ENCODE measurements at regions not wholly inside any gene's neighbourhood (a gene's known extent, or its start where the extent isn't known, plus 50 kb on each side); places are given as distances from the start of the nearest gene placed in this dataset.

- DNase-seq (ENCODE audit: low read depth, low spot score), result no peak
Observed at GRCh38 chr6:134532694-134533624, 215.0 kb upstream of the SGK1 start.

- DNase-seq (ENCODE audit: low read depth, low spot score), result no peak
Observed at GRCh38 chr6:134531611-134532010, 213.7 kb upstream of the SGK1 start.

DNA sequence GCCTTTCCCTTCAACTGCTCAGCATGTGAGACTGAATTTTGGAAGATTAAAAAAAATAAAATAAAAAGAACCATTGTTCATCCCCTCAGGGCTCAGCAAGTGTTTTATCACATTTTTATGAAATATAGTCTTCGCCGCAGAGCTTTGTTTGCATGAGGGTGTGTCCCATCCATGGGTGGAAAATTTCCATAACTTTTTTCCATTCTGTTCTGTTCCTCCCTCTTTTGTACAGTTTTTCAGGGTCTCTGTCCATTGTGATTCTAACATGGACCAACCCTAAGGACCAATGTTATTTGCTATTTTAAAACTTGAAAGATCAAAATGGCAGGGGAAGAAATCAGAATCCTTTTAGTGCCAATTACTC lies 213.3 kb upstream of the SGK1 start:
- DNase-seq (ENCODE audit: low read depth, low spot score), result no peak

DNA sequence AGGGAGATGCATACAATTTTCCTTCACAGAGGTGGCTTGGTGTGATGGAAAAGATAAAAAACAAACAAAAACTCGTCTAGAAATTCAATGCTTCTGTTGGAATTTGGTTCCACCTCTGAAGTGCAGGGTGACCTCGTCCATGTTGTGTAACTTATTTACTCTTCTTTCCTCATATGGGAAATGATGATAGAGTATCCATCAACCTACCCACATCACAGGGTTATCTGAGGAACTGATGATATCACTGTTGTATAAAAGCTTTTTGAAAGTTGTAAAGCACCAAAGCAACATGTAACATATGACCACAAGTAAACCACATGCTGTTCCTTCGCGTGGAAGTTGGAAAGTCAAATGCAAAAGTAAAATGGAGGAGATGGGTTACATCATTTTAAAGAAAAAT lies 212.0 kb upstream of the SGK1 start:
- DNase-seq (ENCODE audit: low read depth, low spot score), result no peak

DNA sequence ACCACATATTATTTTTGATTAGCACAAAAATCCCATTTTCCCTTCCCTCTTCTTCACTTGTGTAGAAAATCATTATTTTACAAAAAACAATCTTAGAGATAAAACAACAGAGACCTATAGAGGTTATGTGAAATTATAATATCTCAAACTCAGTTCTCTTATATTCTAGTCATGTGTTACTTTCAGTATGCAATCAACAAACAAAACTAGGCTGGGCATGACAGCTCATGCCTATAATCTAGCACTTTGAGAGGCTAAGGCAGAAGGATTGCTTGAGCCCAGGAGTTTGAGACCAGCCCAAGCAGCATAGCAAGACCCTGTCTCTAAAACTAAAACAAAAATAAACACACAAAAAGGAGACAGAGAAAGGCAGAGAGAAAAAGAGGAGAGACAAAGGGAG lies 211.4 kb upstream of the SGK1 start:
- no peak for DNase-seq (ENCODE audit: low read depth, low spot score)

GRCh38 chr6:134527108-134527787 lies 209.3 kb upstream of the SGK1 start:
- no peak for DNase-seq (ENCODE audit: low read depth, low spot score)

DNA sequence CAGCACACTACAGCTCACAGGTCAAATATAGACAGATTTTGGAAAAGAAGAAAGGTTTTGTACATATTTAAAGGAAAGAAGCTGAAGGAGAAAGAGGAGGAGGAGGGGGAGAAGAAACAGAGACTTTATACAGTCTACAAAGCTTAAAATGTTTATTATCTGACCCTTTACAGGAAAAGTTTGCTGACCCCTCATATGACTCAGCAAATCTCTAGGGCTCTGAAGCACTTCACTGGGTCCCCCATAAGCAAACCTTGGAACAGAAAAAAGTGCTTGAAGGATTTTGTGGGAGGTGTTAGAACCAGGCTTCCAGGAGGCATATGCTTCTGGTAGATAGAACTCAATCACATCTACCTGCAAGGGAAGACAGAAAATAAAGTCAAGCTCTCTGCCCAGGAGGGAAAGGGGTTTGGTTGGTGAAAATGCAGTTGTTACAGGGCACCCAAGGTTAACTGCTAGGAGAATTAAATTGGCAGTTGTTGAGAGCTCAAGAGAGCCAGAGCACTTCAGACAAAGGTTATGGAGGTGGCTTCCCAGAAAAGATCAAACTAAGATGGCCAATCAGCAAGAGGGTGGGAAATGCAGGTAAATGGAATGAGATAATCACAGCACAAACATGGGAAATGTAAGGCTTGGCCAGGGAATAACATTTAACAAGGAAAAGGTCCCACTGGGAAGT lies 207.4 kb upstream of the SGK1 start:
- no peak for DNase-seq (ENCODE audit: low read depth, low spot score)

DNA sequence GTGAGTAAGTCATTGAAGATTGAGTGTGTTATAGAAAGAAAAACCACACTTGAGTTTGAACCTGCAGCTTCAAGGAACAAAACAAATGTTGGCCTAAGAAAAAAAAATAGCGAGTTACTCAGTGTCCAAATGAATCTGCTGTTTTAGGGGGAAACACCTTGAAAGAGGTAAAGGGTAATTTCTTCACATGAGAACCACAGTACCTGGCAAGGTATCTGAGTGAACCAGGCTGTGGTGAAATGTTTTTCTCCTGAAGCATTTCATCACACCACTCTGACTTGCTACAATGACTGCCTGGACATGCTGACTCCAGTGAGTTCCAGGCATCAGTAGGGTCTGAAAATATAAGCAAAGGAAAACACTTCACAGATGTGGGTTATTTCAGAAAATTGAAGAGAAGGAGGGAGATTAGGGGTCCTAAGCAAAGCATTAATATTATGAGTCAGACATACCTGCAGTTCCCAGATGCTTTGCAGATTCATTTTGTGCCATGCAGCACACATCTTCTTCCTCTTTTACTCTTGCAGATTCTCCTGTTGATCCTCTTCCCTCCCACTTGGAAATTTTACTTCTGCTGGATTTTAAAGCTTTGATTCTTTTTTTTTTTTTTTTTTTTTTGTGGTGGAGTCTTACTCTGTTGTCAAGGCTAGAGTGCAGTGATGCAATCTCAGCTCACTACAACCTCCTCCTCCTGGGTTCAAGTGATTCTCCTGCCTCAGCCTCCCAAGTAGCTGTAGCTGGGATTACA lies 206.2 kb upstream of the SGK1 start:
- no peak for DNase-seq (ENCODE audit: low read depth, low spot score)

GRCh38 chr6:134523051-134523450 lies 205.1 kb upstream of the SGK1 start:
- no peak for DNase-seq (ENCODE audit: low read depth, low spot score)

DNA sequence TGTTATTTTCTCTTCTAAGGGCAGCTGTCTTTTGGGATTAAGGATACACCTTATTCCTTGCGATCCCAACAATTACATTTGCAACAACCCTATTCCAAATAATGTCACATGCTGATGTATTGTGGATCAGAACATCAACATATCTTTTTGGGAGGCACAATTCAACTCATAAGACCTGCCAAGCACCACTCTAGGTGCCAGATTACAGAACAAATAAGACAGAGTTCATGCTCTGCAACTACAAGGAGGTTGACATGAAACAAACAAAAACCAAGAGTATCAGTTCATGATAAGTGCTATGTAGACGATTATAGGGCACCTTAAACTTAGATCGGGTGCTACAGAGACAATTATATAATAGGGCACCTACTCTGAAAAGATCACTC lies 203.2 kb upstream of the SGK1 start:
- no peak for DNase-seq (ENCODE audit: low read depth, low spot score)

DNA sequence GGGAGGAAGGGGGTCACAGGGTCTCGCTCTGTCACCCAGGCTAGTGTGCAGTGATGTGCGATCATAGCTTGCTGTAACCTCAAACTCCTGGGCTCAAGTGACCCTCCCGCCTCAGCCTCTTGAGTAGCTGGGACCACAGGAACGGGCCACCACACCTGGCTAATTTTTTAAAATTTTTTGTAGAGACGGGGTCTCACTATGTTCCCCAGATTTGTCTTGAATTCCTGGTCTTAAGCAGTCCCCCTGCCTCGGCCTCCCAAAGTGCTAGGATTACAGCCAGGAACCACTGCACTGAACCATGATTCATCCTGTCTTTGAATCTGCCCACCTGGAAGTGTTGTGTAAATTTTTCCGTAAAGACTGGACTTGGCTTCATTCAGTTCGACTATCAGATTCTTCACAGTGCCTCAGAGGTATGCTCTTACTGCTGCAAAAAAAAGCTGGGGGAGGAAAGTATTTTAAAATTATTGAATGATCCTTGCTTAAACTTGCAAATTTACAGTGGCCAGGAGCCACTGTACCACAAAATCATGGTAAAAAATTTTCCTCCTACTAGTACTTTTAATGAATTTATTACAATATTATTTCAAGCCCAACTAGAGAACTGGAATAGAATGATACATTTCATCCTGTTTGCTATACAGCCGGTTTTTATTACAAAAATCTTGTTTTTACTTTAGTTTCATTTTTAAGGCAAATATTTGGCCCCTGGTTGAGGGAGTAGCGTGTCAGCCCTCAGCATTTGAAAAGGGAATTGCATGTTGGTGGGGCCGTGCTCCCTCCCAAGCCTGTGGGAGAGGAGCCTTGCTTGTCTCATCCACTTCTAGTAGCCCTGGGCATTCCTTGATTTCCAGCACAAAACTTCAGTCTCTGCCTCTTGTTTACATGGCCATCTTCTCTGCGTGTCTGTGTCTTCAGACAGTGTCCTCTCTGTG lies 202.5 kb upstream of the SGK1 start:
- no peak for DNase-seq (ENCODE audit: low read depth, low spot score)

DNA sequence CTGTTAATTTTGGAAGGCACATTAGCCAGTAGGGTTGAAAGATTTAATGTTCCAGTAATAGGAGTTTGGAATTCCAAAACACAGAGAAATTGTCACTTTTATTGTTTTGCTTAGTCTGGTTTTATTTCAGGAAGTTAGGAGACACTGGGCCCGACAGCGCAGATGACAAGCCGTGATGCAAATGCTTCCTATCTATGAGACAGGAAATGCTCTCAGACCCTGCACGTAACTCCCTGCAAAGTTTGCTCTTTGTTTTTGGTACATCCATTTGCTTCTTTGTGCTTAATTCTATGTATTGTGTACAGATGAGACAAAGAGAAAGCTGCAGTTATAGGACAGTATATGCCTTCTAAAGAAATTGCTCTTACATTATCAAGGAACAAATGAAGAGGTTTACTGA lies 201.6 kb upstream of the SGK1 start:
- peak; percentile 44 for DNase-seq (ENCODE audit: low read depth, low spot score)

DNA sequence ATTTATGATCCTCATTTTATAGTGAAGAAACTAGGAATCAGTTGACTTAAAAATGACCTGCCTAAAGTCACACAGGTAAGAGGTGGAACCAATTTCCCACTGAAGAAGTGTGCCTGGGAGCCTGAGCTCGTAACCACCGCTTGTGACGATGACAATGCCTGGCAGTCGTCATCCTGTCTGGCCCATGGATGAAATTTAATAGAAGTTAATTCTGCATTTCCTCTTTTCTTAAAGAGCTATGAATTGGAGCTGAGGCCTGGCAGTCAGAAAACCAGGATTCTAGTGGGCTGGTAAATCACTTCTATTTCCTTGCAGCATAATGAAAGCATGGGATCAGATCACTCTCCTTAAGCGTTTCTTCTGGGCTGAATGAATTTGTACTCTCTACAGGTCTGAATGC lies 200.0 kb upstream of the SGK1 start:
- DNase-seq (ENCODE audit: low read depth, low spot score), result no peak

DNA sequence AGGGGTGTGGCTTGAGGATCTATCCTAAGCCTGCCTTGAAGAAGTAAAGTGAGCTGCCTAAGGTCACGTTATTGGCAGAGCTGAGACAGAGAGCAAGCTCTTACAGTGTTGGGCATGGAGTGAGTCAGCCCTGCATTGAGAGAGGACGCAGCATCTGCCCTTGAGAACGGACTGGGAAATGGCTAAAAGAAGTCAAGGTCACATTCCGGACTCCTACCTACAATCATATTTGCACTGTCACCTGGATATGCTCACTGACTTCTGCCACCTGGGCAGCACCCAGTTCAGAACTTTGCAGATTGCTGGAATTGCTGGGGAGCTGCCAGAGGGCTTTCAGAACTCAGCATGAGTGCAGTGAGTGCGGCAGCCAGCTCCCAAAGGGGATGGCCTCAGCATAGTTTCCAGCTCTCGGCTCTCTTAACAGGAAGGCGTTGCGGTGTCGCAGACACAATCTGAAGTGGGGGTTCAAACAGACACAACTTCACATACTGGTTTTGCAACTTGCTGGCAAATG lies 199.3 kb upstream of the SGK1 start:
- DNase-seq (ENCODE audit: low read depth, low spot score), result peak; percentile 30

DNA sequence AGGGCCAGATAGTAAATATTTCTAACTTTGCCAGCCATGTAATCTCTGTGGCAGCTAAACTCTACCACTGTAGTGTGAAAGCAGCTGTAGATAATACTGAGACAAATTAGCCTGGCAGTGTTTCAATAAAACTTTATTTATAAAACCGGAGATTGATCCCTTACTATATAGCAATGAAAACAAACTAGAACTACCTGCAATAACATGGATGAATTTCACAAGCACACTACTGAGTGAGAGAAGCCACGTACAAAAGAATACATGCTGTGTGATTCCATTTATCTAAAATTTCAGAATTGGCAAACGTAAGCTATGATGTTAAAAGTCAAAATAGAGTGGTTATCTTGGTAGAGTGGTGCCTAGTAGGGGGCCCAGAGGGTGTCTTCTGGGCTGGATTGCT lies 198.7 kb upstream of the SGK1 start:
- no peak for DNase-seq (ENCODE audit: low read depth, low spot score)

DNA sequence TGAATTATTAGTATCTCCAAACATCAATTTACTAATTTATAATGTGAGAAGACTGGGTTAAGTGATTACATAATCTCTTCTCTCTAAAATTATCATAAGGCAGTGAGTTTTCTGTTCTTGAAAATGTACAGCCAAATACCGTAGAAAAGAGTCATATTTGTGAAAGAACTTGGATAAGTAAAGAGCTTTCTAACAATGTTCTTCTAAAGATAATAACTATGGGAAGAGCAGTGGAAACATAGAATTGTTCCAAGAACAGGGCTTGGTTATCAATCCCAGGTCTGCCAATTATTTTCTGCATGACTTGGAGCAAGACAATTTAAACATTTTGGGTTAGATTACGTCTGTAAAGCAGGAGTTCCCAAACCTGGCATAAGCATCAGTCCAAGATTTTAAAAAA lies 198.1 kb upstream of the SGK1 start:
- no peak for DNase-seq (ENCODE audit: low read depth, low spot score)

DNA sequence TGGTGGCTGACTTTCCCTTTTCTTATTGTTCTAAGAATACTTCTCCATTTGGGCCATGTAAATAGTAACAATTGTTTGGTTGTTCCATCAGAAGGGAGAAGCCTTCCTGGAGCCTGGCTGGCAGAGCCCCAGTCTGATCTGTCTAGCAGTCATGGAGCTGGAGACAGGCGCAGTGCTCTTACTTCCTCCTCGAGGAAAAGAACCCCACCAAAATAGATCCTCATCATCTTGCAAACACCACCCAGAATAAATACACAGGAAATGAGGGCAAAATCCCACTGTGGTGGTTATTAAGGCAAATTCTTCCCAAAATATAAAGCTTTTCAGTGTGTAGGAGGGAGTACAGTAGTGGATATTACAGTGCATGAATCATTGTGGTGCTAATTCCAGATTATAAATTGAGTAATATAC lies 195.1 kb upstream of the SGK1 start:
- no peak for DNase-seq (ENCODE audit: low read depth, low spot score)

- no peak for DNase-seq (ENCODE audit: low read depth, low spot score)
Observed at GRCh38 chr6:134511984-134512683, 194.2 kb upstream of the SGK1 start.

- DNase-seq (ENCODE audit: low read depth, low spot score), result peak; percentile 22
Observed at GRCh38 chr6:134510920-134511319, 193.0 kb upstream of the SGK1 start.

- DNase-seq (ENCODE audit: low read depth, low spot score), result no peak
Observed at GRCh38 chr6:134510142-134510541, 192.2 kb upstream of the SGK1 start.
